GM12873 (cell line): ENCODE measurements at regions not wholly inside any gene's neighbourhood (a gene's known extent, or its start where the extent isn't known, plus 50 kb on each side); places are given as distances from the start of the nearest gene placed in this dataset.

Source experiments
- CTCF ChIP-seq: IDR thresholded peaks from 2 replicates; pipeline ENCODE4 v1.5.1; 2012; ENCODE audit warnings: low read depth, mild to moderate bottlenecking, moderate library complexity, low read length, control low read depth; ENCODE audit not compliant: insufficient read depth; ENCODE audit errors: missing control alignments

GRCh38 chr15:30755036-30755687 lies 129.2 kb downstream of the ARHGAP11B start:
- peak; percentile 43 for TF ChIP-seq CTCF

GRCh38 chr15:30770759-30771158 lies 133.0 kb upstream of the FAN1 start:
- TF ChIP-seq CTCF = no peak

GRCh38 chr15:30783019-30783418 lies 120.7 kb upstream of the FAN1 start:
- TF ChIP-seq CTCF = no peak

GRCh38 chr15:30788595-30788994 lies 115.1 kb upstream of the FAN1 start:
- TF ChIP-seq CTCF = no peak

- TF ChIP-seq CTCF = no peak
Measured at GRCh38 chr15:30791239-30792175, 112.2 kb upstream of the FAN1 start.

- TF ChIP-seq CTCF = no peak
Measured at GRCh38 chr15:30794388-30794787, 109.3 kb upstream of the FAN1 start.

GRCh38 chr15:30799565-30799964 lies 104.2 kb upstream of the FAN1 start:
- peak; percentile 39 for TF ChIP-seq CTCF
